Retina (tissue), 1 donor: ENCODE measurements at regions not wholly inside any gene's neighbourhood (a gene's known extent, or its start where the extent isn't known, plus 50 kb on each side); places are given as distances from the start of the nearest gene placed in this dataset.

ENCODE experiments used
- DNase-seq: peaks from one replicate; pipeline ENCODE4 v3.0.0-alpha.2; 2016

DNA sequence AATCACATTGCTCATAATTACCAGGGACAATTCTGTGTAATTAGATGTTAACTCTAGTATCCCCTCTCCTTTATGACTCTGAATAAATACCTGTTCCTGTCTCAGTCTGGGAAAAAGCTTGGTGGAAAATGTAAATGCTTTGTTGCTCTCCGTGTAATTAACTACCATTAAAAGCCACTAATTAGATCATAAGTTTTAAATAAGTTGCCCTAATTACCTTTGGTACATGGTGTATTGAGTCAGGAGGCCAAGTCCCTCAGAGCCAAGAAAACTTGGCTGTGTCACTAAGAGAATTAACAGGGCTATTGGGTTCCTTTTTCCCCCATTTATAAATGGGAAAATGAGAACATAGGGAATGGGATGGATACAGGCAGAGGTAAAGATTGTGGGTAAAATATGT, 617.6 kb downstream of the TLR4 start:
- DNase-seq, result no peak

DNA sequence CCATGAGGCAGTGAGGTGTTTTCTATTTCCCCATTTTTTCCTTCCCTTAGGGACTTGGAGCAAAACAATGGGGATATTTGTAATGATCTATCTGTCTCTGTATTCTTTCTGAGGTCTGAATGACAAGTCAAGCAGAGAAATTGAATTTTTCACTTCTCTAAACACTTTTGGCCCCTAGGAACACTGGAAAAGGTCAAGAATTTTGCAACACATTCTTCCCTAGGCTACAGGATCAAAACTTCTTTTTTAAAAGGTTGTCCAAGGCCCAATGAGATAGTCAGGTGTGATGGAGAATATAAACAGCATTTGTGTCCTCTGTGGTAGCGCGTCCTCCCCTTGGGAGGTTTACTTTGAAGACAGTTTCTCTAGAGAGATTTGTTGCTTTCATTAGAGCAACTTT, 620.5 kb downstream of the TLR4 start:
- DNase-seq, result no peak

DNA sequence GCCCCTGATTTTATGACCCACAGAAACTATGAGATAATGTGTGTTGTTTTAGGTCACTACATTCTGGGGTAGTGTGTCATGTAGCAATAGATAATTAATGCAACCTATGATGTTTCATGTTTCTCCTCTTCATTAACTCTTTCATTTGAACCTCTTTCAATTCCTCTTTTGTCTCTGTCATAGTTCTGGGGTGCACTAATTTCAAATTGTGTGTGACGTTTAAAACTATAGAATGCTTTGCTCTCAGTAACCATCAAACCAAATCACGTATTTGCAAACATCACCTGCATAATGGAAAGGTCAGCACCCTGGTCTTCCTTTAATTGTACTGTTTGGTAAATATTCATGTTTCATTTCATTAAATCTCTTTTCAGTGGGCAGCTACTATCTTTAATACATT, 621.6 kb downstream of the TLR4 start:
- DNase-seq, result no peak

DNA sequence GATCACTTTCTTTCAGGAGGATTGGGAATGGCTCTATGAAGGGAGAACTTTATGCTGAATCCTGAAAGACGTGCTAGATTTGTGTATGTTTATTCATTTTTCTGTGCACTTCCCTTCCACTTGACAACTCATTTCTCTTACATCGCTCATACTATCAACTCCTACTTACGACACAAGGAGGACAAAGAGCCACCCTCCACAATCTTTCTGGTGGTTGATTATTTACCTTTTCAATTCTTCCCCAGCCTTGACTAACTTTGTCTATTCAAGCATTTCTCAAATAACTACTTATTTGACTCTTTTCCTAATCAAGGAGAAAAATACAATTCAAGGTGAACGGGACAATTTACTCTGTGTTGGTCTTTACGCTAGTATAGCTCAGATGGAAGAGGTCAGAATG, 622.1 kb downstream of the TLR4 start:
- DNase-seq, result no peak

DNA sequence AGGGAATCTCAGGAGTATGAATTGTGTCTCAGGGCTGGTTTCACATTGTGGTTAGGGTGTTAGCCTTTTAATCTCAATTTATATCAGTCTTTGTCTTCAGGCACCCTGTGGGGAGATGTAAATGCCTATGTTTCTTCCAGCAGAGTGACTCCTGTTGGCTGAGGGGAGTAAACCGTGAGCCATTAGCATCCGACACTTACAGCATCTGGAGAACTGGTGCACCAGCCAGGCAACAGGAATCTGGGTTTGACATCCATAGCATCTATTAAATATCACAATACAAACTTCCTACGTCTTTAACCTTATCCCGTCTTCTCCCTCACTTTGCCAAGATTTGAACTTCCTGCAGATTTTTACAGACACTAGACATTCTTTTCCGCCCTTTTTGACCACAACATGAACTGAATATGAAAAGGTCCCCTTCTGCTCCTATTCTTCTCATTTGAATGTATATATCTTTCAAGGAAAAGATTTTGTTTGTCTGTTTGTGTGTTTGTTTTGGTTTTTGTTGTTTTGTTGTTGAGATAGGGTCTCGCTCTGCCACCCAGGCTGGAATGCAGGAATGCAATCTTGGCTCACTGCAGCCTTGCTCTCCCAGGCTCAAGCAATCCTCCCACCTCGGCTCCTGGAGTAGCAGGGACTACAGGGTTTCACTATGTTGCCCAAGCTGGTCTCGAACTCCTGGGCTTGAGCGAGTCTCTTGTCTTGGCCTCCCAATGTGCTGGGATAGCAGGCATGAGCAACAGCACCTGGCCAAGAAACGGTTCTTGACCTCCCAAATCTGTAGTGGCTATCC, 626.2 kb downstream of the TLR4 start:
- DNase-seq, result no peak

DNA sequence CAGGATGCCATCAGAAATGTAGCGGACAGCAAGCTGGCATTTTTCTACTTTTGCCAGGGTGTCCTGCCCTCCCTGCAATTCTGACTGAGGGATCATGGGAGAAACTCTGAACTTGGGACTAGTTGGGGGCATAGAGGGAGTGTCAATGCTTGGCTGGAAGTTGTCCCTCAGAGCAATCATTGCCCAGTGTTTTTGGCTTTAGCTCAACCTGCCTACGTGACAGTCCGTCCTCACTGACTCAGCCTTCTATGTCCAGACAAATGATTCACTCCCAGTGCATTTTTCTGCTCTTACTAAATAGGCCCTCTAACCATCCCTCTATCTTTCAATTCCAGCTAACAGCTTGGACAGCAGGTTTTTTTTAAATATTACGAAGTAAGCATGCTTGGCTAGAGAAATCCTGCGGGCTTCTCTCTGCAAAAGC, 627.4 kb downstream of the TLR4 start:
- no peak for DNase-seq

DNA sequence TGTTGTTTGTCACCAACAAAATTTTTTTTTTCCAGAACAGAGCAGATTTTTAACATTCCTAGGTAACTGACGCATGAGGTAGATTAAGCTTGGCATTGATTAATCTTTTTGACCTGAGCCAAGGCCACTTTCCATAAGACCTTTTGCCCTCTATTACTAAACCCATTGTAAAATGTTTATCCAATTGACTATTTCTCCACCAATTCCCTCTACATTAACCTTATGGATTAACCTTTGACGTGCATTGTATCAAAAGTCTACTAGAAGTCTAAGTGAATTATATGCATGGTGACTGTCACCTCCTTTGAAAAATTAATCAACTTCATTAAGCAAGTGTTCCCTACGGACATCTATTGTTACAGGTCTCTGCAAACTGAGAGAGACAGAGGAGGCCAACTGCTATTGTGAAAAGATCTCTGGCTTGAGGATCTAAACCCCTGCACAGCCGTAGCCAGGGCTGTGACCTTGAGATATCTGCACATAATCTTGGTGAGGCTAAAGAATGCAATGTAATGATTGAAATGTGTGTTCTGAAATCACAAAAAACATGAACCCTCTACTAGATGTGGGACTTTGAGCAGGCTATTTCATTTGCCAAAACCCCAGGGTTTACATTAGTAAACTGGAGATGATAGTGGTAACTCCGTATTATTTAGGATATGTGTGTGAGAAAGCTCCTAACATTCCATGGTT, 632.2 kb downstream of the TLR4 start:
- peak; percentile 8 for DNase-seq

DNA sequence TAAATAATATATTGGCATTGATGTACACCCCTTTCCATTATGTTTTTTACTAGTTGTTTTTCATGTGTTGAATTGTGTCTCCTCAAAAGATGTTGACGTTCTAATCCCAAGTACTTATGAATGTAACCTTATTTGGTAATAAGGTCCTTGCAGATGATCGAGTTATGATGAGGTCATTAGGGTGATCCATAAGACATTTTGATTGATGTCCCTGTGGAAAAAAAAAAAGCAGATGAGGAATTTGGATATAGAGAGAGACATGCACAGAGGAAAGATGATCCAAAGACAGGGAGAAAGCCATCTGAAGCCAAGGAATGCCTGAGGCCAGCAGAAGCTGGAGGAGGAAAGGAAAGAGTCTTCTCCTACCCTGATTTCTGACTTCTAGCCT, 632.7 kb downstream of the TLR4 start:
- no peak for DNase-seq

DNA sequence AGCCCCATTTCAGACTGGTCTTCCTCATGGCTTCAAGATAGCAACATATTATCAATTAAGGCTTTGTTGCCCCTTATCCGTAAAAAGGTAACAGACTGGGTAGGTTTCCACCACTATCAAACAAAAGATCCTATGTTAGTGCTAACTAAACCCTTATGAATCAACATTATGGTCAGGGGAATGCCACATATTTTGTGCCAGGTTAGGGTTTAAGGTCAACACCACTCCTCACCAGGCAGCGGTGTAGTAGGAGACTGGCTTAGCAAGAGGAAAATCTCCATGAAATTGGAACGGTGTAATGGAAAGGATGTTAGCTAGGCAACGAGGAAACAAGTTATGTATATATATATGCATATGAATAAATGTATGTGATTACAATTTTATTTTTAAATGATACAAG, 655.8 kb downstream of the TLR4 start:
- DNase-seq, result no peak

DNA sequence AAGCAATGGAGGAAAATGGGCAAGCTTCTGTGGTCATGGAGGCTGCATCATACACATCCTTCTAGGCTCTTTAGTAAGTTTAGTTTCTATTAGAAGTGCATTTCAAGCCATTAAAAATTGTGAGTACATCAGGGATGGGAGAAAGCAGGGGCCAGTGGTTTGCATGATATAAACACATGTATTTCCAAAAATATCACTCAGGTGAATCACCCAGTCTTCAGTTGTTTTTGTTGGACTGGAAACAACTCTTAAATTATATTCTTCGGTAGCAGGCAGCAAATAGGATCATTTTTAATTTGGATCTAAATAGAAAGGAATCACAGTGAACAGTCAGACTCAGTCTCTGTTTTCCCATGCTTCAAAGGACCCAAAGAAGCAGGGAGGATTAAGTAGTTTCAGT, 657.9 kb downstream of the TLR4 start:
- DNase-seq, result no peak

DNA sequence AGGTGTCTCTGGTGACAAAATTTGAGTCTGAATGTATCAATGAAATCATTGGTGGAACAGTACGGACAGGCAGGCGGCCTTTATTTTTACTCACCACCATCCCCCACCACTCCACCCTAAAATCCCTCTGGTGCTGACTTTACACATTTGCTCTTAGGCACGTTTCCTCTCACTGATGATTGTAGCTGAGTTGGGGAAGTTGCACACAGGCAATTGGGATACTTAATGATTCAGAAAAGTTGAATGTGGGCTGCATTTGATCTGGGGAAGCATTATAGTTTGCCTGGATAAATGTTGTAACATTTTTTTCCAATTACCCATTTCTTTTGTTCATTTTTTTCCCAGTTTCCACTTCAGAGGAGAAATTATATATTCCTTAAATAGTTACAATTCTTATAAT, 658.4 kb downstream of the TLR4 start:
- DNase-seq, result no peak

DNA sequence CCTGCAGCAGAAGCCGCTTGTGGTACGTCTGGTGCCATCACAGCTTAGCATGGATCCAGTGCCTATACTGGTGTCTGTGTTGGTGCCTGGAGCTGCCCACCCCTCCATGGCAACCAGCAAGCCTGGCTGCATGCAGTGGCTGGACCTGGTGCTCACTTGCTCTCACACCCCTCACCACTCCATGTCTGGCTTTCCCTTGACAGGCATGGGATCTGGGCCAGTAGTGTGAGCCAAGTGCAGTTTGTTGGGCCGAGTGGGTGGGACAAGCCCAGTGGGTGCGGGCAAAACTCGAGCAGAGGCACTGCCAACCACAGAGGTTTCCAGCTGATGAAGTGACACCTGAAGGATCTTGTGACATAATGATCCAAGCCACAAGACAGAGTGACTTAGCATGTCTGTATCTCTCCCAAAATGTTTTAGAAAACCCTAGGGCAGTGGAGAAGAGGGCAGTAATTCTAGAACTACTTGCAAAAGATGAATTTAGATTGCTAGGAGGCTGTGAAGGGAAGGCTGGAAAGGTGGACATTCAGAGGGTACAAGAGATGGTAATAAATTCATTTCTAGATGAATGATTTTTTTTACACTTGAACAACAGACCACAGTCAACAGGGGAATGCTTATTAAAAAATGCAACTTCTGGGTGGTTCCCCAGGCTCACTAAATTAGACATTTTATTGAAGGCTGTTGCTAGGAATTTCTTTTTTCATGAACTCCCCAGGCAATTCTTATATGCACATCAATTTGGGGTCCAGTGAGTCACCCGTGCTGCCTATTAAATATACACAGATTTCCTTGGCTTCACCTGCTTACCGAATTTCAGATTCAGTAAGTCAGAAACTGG, 660.3 kb downstream of the TLR4 start:
- DNase-seq, result no peak

DNA sequence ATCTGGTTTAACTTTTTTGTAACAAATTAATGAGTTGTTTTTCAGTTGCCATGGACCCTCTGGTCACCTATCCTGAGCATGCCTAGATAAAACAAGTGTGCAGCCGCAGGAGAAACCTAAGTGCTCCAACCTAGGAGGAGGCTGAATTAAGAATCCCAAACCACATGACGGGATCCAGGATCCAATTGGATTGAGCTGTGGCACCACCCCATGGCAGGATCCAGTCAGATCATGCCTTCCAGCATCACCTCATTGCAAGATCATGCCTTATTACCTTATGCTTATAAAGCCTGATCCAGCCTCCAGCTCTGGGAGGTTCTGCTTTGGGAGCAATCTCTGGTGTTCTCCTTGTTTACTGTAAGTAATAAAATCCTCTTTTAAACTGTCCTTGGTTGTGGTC, 662.0 kb downstream of the TLR4 start:
- no peak for DNase-seq

DNA sequence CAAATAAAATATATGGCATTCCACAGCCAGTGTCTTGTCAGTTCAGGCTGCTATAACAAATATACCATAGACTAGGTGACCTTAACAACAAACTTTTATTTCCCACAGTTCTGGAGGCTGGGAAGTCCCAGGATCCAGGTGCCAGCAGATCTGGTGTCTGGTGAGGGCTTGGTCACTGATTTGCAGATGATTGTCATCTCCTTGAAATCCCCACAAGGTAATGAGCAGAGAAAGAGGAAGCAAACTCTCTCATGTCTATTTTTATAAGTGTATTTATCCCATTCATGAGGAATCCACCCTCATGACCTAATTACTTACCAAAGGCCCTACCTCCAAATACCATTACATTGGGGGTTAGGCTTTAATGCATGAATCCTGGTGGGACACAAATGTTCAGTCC, 663.2 kb downstream of the TLR4 start:
- DNase-seq, result no peak

DNA sequence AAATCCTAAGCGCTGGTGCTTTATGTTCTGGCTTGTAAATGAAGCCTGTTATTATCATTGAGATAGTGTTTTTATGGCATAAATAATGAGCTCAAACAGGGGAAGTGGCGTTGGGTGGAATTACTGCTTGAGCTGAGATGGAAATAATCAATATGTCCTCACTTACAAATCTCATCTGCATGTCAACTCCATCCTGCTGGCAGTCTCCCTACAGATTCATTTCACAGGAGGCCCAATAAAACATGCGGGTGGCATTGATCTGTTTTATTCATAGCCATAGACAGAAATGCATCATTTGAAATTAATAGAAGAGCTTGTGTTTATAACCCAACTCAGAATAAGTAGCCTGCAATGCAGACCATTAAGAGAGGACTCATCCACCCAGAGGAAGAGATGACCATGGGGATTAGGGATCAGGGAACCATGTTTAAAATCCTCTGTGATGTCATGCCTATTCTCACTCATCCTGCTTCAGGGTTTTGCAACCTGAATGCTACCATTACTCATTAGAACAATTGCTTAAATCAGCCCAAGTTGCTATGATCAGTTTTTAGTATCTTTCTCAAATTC, 680.4 kb downstream of the TLR4 start:
- DNase-seq, result no peak

DNA sequence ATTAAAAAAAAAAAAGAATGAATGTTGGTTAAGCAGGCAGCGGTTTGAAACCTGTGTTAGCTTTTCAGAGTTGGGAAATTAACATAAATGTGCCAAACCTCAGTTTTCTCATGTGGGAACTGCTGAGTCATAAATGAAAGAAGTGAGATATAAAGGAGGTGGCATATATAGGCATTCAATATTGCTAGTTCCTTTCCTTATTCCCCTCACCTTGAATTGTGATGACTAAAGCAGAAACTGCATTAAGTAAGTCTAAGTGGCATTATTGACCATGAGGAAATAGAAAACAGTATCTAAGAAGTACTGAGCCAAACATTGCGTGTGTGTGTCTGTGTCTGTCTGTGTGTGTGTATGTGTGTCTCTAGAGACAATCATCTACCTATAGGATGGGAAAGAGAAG, 691.2 kb downstream of the TLR4 start:
- DNase-seq, result no peak

DNA sequence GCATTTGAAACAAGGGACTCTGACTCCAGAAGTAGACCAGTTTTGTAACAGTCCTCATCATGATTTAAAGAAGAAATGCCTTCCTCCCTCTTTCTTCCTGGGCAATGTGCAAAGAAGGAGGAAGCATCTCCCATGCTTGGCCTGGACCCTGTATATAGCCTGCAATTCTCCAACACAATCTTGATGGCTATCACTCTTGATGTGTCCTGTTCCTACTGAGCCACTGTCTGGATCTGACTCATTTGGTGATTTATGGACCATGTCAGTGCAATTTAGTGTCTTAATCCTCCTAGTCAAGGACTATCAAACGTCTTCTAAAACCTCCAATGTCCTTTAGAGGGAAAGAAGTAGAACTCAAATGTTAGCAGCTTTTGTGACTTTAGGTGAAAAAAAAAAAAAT, 697.3 kb downstream of the TLR4 start:
- no peak for DNase-seq

DNA sequence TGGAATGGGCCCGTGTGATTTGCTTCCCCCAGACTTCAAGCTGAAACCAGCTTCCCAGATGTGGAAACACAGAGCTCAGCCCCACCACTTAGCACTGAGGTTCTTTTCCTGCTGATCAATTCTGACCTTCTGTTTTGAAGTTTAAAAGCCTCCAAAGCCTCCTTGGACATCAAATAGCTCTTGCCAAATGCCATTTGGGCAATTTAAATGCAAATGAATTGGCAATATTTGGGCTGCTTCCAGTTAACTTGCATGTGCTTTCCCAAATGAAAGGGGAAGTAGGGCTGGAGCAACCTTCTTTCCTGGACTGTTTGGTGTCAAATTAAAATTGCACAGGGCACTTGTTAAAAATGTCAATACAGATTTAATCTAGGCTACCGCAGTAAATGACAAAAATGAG, 710.5 kb downstream of the TLR4 start:
- no peak for DNase-seq

DNA sequence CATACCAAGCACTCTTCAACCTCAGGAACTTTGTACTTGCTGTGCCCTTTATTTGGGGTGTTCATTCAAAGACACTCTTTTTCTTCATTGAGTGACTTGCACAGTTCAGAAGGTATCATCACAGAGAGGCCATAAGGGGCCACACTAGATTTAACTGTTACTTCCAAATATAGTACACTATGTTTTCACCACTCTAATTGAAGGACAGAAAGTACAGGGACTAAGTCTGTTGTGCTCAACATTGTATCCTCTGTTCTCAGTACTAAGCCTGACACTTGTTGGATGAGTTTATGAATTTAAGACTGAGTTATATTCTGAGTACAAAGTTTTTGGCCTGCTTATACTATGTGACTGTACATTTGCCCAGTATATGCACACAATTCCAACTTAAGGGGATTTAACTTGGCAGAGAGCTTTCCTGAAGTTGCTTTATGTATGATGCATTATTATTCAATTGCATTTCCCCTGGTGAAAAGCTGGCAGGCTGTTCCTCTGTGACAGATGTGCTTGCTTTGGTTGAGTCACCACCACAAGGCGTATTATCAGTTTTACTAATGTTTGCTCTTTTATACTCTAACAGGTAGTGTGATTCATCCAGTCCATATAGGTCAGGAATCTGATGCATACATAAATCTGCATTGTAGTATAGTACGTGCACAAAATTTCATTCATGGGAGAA, 714.8 kb downstream of the TLR4 start:
- DNase-seq, result no peak

DNA sequence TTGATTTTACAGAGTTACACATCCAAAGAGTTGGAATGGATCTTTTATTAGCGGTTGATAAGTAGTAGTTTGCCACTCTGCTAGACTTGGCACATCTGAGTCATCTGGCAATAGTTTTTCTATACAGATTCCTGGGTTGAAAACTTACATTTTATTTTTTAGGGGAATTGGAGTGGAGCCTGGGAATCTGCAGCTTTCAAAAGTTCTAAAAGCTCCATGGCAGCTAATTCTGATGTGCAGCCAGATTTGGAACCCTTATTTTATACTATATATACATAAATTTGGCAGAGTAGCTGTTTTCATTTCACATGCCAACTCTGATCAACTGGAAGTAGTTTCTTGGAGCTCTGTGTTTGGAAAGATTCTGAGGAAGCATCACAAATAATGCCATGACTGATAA, 715.5 kb downstream of the TLR4 start:
- DNase-seq, result no peak

DNA sequence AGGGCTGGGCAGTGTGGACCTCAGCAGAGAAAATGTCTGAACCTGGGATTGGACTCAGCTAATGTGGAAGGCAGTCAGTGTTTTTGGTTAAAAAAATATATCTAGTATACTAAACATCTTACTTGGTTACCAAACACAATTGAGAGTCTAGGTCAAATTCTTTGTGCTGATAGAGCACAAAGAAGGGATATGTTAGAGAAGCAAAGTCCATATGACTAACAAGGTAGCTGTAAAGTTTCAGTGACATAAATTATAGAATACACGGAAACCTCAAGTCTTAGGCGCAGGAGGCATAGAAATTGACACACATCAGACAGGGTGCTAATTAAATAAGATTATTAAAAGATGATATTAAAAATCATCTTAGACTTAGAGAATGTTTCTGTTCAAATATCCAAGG, 718.3 kb downstream of the TLR4 start:
- no peak for DNase-seq

DNA sequence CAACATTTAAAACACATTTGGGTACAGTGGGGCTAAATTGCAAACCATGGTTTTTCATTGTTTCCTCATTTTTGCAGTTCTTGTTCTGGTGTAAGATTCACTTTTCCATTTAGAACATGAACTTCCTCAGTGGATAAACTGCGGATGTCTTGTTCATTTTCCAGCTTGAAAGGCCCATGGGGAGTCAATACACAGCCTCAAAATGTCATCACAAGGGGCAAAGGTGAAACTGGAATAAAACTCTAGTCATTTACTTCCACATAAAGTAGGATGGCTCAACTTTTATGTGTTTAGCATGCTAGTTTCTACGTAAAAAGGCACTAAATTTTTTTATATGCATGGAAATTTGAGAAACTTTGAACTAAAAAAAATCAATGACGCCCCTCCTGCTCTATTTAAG, 718.8 kb downstream of the TLR4 start:
- DNase-seq, result no peak

DNA sequence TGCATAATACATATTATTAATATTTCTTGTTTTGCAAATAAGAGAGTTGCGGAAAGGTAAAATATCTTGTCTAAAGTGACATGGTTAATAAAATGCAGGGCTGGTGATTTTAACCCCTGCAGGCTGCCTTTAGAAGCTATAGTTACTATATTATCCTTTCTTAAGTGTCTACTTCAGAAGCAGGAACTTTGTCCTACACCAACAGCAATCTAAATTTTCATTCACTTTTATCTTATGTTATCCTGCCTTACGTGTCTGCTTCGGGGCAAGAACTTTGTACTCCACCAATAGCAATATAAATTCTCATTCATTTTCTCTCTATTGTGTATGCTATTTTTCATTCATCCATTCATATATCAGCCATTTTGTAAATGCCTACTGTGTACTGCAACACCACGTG, 719.5 kb downstream of the TLR4 start:
- DNase-seq, result no peak
